22Rv1 (cell line): ENCODE measurements at regions not wholly inside any gene's neighbourhood (a gene's known extent, or its start where the extent isn't known, plus 50 kb on each side); places are given as distances from the start of the nearest gene placed in this dataset.
"Not testable (repeated sequence)": the region's sequence is repeated elsewhere in the genome, so short reads cannot be mapped to it uniquely, and the experiment has no call there.

Source experiments
- ZFX ChIP-seq: fragments of 450-650 bp; IDR thresholded peaks from 2 replicates; pipeline ENCODE4 v1.6.1; 2017; ENCODE audit warnings: antibody characterized with exemption, borderline replicate concordance
- TF ChIP-seq, protein P1 (sequence below): fragments of 450-650 bp; IDR thresholded peaks from 2 replicates; pipeline ENCODE4 v1.5.1; 2017; ENCODE audit warnings: mild to moderate bottlenecking

DNA sequence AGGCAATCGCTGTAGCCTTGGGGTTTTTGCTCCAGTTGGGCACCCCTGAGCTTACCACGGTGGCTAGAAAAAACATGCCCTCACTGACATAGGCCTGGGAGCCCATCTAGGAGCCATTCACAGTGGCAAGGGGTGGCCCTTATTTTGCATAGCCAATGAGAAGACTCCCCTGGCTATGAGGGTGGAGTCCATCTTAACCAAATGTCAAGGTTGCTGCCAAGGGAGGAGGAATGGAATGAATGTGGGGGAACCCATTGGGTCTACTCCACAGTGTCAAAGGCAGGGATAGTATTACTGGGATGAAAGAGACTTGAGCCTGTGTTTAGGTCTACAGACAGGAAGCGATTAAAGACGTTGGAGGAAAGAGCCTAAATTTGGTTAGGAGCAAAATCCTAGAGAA, 295.7 kb upstream of the PLGLB2 start:
- TF ChIP-seq ZFX = not testable (repeated sequence)
- TF ChIP-seq, protein P1, sequence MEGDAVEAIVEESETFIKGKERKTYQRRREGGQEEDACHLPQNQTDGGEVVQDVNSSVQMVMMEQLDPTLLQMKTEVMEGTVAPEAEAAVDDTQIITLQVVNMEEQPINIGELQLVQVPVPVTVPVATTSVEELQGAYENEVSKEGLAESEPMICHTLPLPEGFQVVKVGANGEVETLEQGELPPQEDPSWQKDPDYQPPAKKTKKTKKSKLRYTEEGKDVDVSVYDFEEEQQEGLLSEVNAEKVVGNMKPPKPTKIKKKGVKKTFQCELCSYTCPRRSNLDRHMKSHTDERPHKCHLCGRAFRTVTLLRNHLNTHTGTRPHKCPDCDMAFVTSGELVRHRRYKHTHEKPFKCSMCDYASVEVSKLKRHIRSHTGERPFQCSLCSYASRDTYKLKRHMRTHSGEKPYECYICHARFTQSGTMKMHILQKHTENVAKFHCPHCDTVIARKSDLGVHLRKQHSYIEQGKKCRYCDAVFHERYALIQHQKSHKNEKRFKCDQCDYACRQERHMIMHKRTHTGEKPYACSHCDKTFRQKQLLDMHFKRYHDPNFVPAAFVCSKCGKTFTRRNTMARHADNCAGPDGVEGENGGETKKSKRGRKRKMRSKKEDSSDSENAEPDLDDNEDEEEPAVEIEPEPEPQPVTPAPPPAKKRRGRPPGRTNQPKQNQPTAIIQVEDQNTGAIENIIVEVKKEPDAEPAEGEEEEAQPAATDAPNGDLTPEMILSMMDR = not testable (repeated sequence)
